H1 (cell line): ENCODE measurements at regions not wholly inside any gene's neighbourhood (a gene's known extent, or its start where the extent isn't known, plus 50 kb on each side); places are given as distances from the start of the nearest gene placed in this dataset.

Experiments
- BACH1 ChIP-seq: IDR thresholded peaks from 2 replicates; pipeline ENCODE4 v1.6.1; 2012; ENCODE audit warnings: low read length, improper control_type of control experiment
- BRCA1 ChIP-seq: IDR thresholded peaks from 2 replicates; pipeline ENCODE4 v1.6.1; 2012; ENCODE audit warnings: low read depth, low read length, improper control_type of control experiment
- NRF1 ChIP-seq: IDR thresholded peaks from 2 replicates; pipeline ENCODE4 v1.6.1; 2011; ENCODE audit warnings: mild to moderate bottlenecking, low read depth, low read length, improper control_type of control experiment
- POLR2AphosphoS5 ChIP-seq: IDR thresholded peaks from 2 replicates; pipeline ENCODE4 v1.6.1; 2011; ENCODE audit warnings: low read depth, low read length
- TBP ChIP-seq: IDR thresholded peaks from 2 replicates; pipeline ENCODE4 v1.6.1; 2011; ENCODE audit warnings: low read depth, low read length, improper control_type of control experiment

DNA sequence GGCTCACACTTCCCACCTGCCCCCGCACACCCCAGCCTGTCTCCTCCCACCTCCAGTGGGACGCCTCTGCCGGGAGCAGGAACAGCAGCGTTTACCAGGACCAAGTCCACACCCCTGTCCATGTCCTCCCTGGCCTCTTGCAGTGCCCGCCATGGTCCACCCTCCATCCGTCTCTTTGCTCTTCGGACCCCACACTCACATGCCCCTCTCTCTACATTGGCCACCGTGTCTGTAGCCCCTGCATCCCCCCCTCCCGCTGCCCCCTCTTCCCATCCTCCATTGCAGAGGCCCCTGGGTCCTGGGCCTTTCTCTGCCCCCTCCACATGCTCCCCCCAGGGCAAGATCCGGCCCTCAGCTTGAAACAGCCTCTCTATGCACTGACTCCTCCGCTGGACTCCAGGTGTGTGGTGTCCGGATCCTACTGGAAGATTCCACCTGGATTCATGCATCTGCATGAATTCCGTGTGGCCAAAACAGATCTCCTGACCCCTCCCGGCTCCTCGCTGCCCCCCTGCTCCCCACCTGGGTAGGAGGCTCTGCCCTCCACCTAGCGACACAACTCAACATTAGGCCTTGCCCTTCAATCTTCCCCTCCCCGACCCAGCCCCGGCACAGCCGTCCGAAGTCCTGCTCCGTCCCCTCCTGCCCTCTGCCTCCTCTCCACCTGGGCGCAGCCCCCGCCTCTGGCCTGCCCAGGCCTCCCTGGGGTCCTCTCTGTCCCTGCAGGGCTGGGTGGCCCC lies 168.5 kb downstream of the OLFM1 start (continued):
- TF ChIP-seq POLR2AphosphoS5 (no peak), BACH1 (no peak), BRCA1 (no peak), TBP (no peak), NRF1 (no peak)
